Loucy (cell line): ENCODE measurements at regions not wholly inside any gene's neighbourhood (a gene's known extent, or its start where the extent isn't known, plus 50 kb on each side); places are given as distances from the start of the nearest gene placed in this dataset.

Experiments used
- CTCF ChIP-seq: fragments of 200-600 bp; sonication (generic); conservative IDR thresholded peaks from 2 replicates; pipeline ENCODE4 v1.5.1; 2014; ENCODE audit warnings: mild to moderate bottlenecking, antibody characterized with exemption, low read length
- EZH2phosphoT487 ChIP-seq: fragments of 200-600 bp; IDR thresholded peaks from 2 replicates; pipeline ENCODE4 v1.6.1; 2018; ENCODE audit warnings: antibody characterized with exemption, mild to moderate bottlenecking, moderate library complexity, borderline replicate concordance

- TF ChIP-seq CTCF (no peak), EZH2phosphoT487 (no peak)
These were observed 84.4 kb upstream of the STARD4 start for GRCh38 chr5:111596705-111597104.
